ENCODE measurements at regions not wholly inside any gene's neighbourhood (a gene's known extent, or its start where the extent isn't known, plus 50 kb on each side); places are given as distances from the start of the nearest gene placed in this dataset.

- DNase-seq: no peak
Measured at GRCh38 chr2:234243871-234244565, 193.5 kb downstream of the SPP2 start.

- DNase-seq: no peak
Measured at GRCh38 chr2:234242459-234242836, 191.9 kb downstream of the SPP2 start.

- DNase-seq: no peak
Measured at GRCh38 chr2:234241656-234242458, 191.4 kb downstream of the SPP2 start.

- DNase-seq: no peak
Measured at GRCh38 chr2:234240917-234241316, 190.4 kb downstream of the SPP2 start.

GRCh38 chr2:234235191-234235590 lies 184.7 kb downstream of the SPP2 start:
- no peak for DNase-seq

GRCh38 chr2:234231460-234231859 lies 181.0 kb downstream of the SPP2 start:
- DNase-seq: no peak

GRCh38 chr2:234219046-234219310 lies 168.5 kb downstream of the SPP2 start:
- DNase-seq: no peak

- DNase-seq: no peak
Measured at GRCh38 chr2:234218266-234219045, 168.0 kb downstream of the SPP2 start.

GRCh38 chr2:234212534-234212933 lies 162.0 kb downstream of the SPP2 start:
- DNase-seq: no peak

GRCh38 chr2:234211797-234212196 lies 161.3 kb downstream of the SPP2 start:
- no peak for DNase-seq

- no peak for DNase-seq
Measured at GRCh38 chr2:234206738-234207137, 156.2 kb downstream of the SPP2 start.

- DNase-seq: no peak
Measured at GRCh38 chr2:234204480-234204879, 154.0 kb downstream of the SPP2 start.

GRCh38 chr2:234203135-234203984 lies 152.9 kb downstream of the SPP2 start:
- DNase-seq: no peak

GRCh38 chr2:234202601-234203000 lies 152.1 kb downstream of the SPP2 start:
- DNase-seq: no peak

- DNase-seq: no peak
Measured at GRCh38 chr2:234199996-234200395, 149.5 kb downstream of the SPP2 start.

- DNase-seq: no peak
Measured at GRCh38 chr2:234198976-234199375, 148.5 kb downstream of the SPP2 start.

- DNase-seq: no peak
Measured at GRCh38 chr2:234195516-234195915, 145.0 kb downstream of the SPP2 start.

- DNase-seq: no peak
Measured at GRCh38 chr2:234193977-234194563, 143.6 kb downstream of the SPP2 start.

- DNase-seq: no peak
Measured at GRCh38 chr2:234191819-234192407, 141.4 kb downstream of the SPP2 start.

GRCh38 chr2:234189786-234190300 lies 139.3 kb downstream of the SPP2 start:
- no peak for DNase-seq

- no peak for DNase-seq
Measured at GRCh38 chr2:234189230-234189629, 138.7 kb downstream of the SPP2 start.

- no peak for DNase-seq
Measured at GRCh38 chr2:234187646-234188174, 137.2 kb downstream of the SPP2 start.
